ENCODE measurements at regions not wholly inside any gene's neighbourhood (a gene's known extent, or its start where the extent isn't known, plus 50 kb on each side); places are given as distances from the start of the nearest gene placed in this dataset.

GRCh38 chrY:12465706-12466105, 235.3 kb upstream of the USP9Y start:
- CTCF ChIA-PET (ENCODE audit: unreplicated experiment) = no interaction called here
- Histone ChIP-seq H3K79me2 (ENCODE audit: insufficient read depth, low read depth, low read length) (no peaks in the 10 kb centered on the region), H3K27ac (ENCODE audit: low read depth, low read length, poor library complexity, severe bottlenecking) (no peak overlapping the region), H3K4me3 (ENCODE audit: low read depth, low read length, poor library complexity, severe bottlenecking) (no peak overlapping the region), H3K4me1 (ENCODE audit: insufficient read depth, low read length, poor library complexity, severe bottlenecking) (no peaks in the 10 kb centered on the region), H3K4me2 (ENCODE audit: low read length) (no peak overlapping the region), H4K20me1 (ENCODE audit: insufficient read depth, low read length) (no peaks in the 10 kb centered on the region), H3K9me2 (ENCODE audit: insufficient read depth, low read length) (no peaks in the 10 kb centered on the region), H3K9me3 (ENCODE audit: low read length) (no peaks in the 10 kb centered on the region), H2AFZ (ENCODE audit: low read length) (no peak overlapping the region), H3K36me3 (ENCODE audit: insufficient read depth, low read length) (no peaks in the 10 kb centered on the region)
- no TSS peak for BruUV-seq (replicated peaks)
- TF ChIP-seq EZH2phosphoT487 (IDR thresholded peaks at IDR 0.05; ENCODE audit: borderline replicate concordance, low read depth, low read length) (no peak), CTCF (conservative IDR thresholded peaks at IDR 0.05; ENCODE audit: low read length) (no peak)
- POLR2A ChIA-PET = no interaction called here
- no peak for DNase-seq (ENCODE audit: low spot score)
- intact Hi-C loops (cut with micrococcal nuclease; ENCODE audit: unreplicated experiment) = no loop called here

- Histone ChIP-seq H4K20me1 (ENCODE audit: insufficient read depth, low read length) (no peaks in the 10 kb centered on the region), H3K9me3 (ENCODE audit: low read length) (no peaks in the 10 kb centered on the region), H3K4me3 (ENCODE audit: low read depth, low read length, poor library complexity, severe bottlenecking) (no peak overlapping the region), H3K4me2 (ENCODE audit: low read length) (no peak overlapping the region), H3K9me2 (ENCODE audit: insufficient read depth, low read length) (no peaks in the 10 kb centered on the region), H3K27ac (ENCODE audit: low read depth, low read length, poor library complexity, severe bottlenecking) (no peak overlapping the region), H3K79me2 (ENCODE audit: insufficient read depth, low read depth, low read length) (no peaks in the 10 kb centered on the region), H3K4me1 (ENCODE audit: insufficient read depth, low read length, poor library complexity, severe bottlenecking) (no peaks in the 10 kb centered on the region), H2AFZ (ENCODE audit: low read length) (no peak overlapping the region), H3K36me3 (ENCODE audit: insufficient read depth, low read length) (no peaks in the 10 kb centered on the region)
- no TSS peak for BruUV-seq (replicated peaks)
- ChIA-PET POLR2A (no interaction called here), CTCF (ENCODE audit: unreplicated experiment) (no interaction called here)
- intact Hi-C loops (cut with micrococcal nuclease; ENCODE audit: unreplicated experiment) = no loop called here
- no peak for DNase-seq (ENCODE audit: low spot score)
- TF ChIP-seq CTCF (conservative IDR thresholded peaks at IDR 0.05; ENCODE audit: low read length) = no peak
- TF ChIP-seq EZH2phosphoT487 (IDR thresholded peaks at IDR 0.05; ENCODE audit: borderline replicate concordance, low read depth, low read length) = no peak
These were observed 231.9 kb upstream of the USP9Y start for GRCh38 chrY:12469081-12469480.

GRCh38 chrY:12474472-12474871, 226.6 kb upstream of the USP9Y start:
- Histone ChIP-seq H2AFZ (ENCODE audit: low read length) (no peak overlapping the region), H3K79me2 (ENCODE audit: insufficient read depth, low read depth, low read length) (no peaks in the 10 kb centered on the region), H3K27ac (ENCODE audit: low read depth, low read length, poor library complexity, severe bottlenecking) (no peak overlapping the region), H3K4me3 (ENCODE audit: low read depth, low read length, poor library complexity, severe bottlenecking) (no peak overlapping the region), H3K4me1 (ENCODE audit: insufficient read depth, low read length, poor library complexity, severe bottlenecking) (no peaks in the 10 kb centered on the region), H3K9me2 (ENCODE audit: insufficient read depth, low read length) (no peaks in the 10 kb centered on the region), H3K4me2 (ENCODE audit: low read length) (no peak overlapping the region), H4K20me1 (ENCODE audit: insufficient read depth, low read length) (no peaks in the 10 kb centered on the region), H3K36me3 (ENCODE audit: insufficient read depth, low read length) (no peaks in the 10 kb centered on the region), H3K9me3 (ENCODE audit: low read length) (no peaks in the 10 kb centered on the region)
- intact Hi-C loops (cut with micrococcal nuclease; ENCODE audit: unreplicated experiment) = no loop called here
- BruUV-seq (replicated peaks) = no TSS peak
- POLR2A ChIA-PET = no interaction called here
- CTCF ChIA-PET (ENCODE audit: unreplicated experiment) = no interaction called here
- no peak for DNase-seq (ENCODE audit: low spot score)
- TF ChIP-seq EZH2phosphoT487 (IDR thresholded peaks at IDR 0.05; ENCODE audit: borderline replicate concordance, low read depth, low read length) (no peak), CTCF (conservative IDR thresholded peaks at IDR 0.05; ENCODE audit: low read length) (no peak)
